ENCODE measurements at regions not wholly inside any gene's neighbourhood (a gene's known extent, or its start where the extent isn't known, plus 50 kb on each side); places are given as distances from the start of the nearest gene placed in this dataset.

DNA sequence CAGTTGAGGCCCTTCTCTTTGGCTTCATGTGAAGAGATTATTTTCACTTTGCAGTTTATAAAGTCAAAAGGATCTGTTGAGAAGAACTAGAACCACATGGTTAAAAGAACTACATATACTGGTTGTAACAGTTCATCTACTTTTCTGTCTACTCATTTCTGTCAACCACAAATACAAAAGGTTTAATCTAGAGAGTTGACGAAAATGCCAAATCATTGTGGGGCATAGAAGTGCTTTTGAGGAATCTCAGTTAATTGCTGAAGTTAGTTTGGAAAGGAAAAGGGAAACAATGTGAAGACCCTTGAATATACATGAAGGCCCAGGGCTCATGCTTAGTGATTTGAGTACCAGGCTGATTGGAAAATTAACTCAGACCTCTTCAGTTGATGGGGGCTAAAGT, 415.7 kb upstream of the ZP4 start:
- no peaks in the 10 kb centered on the region for H3K36me3 ChIP-seq (ENCODE audit: control insufficient read depth in 4 of 4, insufficient read depth in 3 of 4, low read depth in 1 of 4, low read length in 3 of 4)
- no peak overlapping the region for H3K27ac ChIP-seq (ENCODE audit: low read depth in 1 of 2, low read length in 2 of 2)
- no peaks in the 10 kb centered on the region for H3K27me3 ChIP-seq (ENCODE audit: control insufficient read depth in 4 of 4, insufficient read depth in 4 of 4, low read length in 3 of 4)
- TF ChIP-seq, protein P1, sequence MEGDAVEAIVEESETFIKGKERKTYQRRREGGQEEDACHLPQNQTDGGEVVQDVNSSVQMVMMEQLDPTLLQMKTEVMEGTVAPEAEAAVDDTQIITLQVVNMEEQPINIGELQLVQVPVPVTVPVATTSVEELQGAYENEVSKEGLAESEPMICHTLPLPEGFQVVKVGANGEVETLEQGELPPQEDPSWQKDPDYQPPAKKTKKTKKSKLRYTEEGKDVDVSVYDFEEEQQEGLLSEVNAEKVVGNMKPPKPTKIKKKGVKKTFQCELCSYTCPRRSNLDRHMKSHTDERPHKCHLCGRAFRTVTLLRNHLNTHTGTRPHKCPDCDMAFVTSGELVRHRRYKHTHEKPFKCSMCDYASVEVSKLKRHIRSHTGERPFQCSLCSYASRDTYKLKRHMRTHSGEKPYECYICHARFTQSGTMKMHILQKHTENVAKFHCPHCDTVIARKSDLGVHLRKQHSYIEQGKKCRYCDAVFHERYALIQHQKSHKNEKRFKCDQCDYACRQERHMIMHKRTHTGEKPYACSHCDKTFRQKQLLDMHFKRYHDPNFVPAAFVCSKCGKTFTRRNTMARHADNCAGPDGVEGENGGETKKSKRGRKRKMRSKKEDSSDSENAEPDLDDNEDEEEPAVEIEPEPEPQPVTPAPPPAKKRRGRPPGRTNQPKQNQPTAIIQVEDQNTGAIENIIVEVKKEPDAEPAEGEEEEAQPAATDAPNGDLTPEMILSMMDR (IDR thresholded peaks at IDR 0.05; ENCODE audit: low read depth, low read length, missing input control): no peak
- TF ChIP-seq RXRA (IDR thresholded peaks at IDR 0.05) (no peak), SP1 (IDR thresholded peaks at IDR 0.05) (no peak), RAD21 (IDR thresholded peaks at IDR 0.05) (no peak), HNF4A (conservative IDR thresholded peaks at IDR 0.05) (no peak), FOXA2 (IDR thresholded peaks at IDR 0.05) (no peak), NR2F2 (IDR thresholded peaks at IDR 0.05) (no peak), HNF4G (IDR thresholded peaks at IDR 0.05) (no peak), YY1 (IDR thresholded peaks at IDR 0.05) (no peak), REST (IDR thresholded peaks at IDR 0.05) (no peak), TAF1 (conservative IDR thresholded peaks at IDR 0.05) (no peak), FOXA1 (IDR thresholded peaks at IDR 0.05) (no peak), EGR1 (IDR thresholded peaks at IDR 0.05; ENCODE audit: low read depth in 2 of 2) (no peak), MAX (IDR thresholded peaks at IDR 0.05) (no peak)
- TF ChIP-seq, protein P2, sequence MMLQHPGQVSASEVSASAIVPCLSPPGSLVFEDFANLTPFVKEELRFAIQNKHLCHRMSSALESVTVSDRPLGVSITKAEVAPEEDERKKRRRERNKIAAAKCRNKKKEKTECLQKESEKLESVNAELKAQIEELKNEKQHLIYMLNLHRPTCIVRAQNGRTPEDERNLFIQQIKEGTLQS (IDR thresholded peaks at IDR 0.05): no peak
- 76% methylated on average over 1 of the region's 1 CpG for WGBS
- no peak overlapping the region for H3K4me3 ChIP-seq (ENCODE audit: low read depth in 1 of 3, low read length in 3 of 3)
- no peak for DNase-seq (ENCODE audit: low spot score)
- H3K9me3 ChIP-seq (ENCODE audit: control insufficient read depth in 4 of 4, low read length in 3 of 4): no peaks in the 10 kb centered on the region
- no peak overlapping the region for H3K9ac ChIP-seq (ENCODE audit: low read depth in 1 of 2, low read length in 2 of 2)
- H3K4me1 ChIP-seq (ENCODE audit: control insufficient read depth in 4 of 4, insufficient read depth in 4 of 4, low read length in 3 of 4): no peaks in the 10 kb centered on the region

DNA sequence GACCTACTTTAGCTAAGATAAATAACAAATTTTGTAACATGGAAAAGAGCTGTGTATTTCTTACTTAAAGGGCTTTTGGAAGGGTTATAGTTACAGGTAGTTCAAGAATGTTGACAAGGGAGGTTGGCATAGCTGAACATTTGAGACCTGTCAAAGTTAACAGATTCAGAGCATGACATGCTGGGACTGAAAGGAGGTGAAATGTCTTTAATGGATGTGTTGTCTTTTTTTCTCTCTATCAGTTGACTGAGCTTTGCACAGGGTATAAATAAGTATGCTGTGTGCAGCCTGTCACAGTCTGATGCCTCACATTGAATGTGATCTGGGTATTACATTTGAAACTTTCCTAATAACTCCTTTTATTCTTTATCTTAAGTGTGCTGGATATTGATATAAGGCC, 411.9 kb upstream of the ZP4 start:
- Histone ChIP-seq H3K4me1 (ENCODE audit: control insufficient read depth in 4 of 4, insufficient read depth in 4 of 4, low read length in 3 of 4) (no peaks in the 10 kb centered on the region), H3K9ac (ENCODE audit: low read depth in 1 of 2, low read length in 2 of 2) (no peak overlapping the region), H3K36me3 (ENCODE audit: control insufficient read depth in 4 of 4, insufficient read depth in 3 of 4, low read depth in 1 of 4, low read length in 3 of 4) (no peaks in the 10 kb centered on the region), H3K9me3 (ENCODE audit: control insufficient read depth in 4 of 4, low read length in 3 of 4) (no peaks in the 10 kb centered on the region), H3K27me3 (ENCODE audit: control insufficient read depth in 4 of 4, insufficient read depth in 4 of 4, low read length in 3 of 4) (no peaks in the 10 kb centered on the region), H3K4me3 (ENCODE audit: low read depth in 1 of 3, low read length in 3 of 3) (no peak overlapping the region), H3K27ac (ENCODE audit: low read depth in 1 of 2, low read length in 2 of 2) (no peak overlapping the region)
- no peak for DNase-seq (ENCODE audit: low spot score)
- TF ChIP-seq REST (IDR thresholded peaks at IDR 0.05): no peak
- no peak for TF ChIP-seq NR2F2 (IDR thresholded peaks at IDR 0.05)
- TF ChIP-seq ZBTB33 (IDR thresholded peaks at IDR 0.05): no peak
- TF ChIP-seq YY1 (IDR thresholded peaks at IDR 0.05): no peak
- no peak for TF ChIP-seq GABPA (IDR thresholded peaks at IDR 0.05 in 1 of 2, conservative IDR thresholded peaks at IDR 0.05 in 1 of 2)
- no peak for TF ChIP-seq MAX (IDR thresholded peaks at IDR 0.05)
- no peak for TF ChIP-seq HNF4A (conservative IDR thresholded peaks at IDR 0.05)
- TF ChIP-seq RXRA (IDR thresholded peaks at IDR 0.05): no peak
- no peak for TF ChIP-seq FOXA2 (IDR thresholded peaks at IDR 0.05)
- no peak for TF ChIP-seq HNF4G (IDR thresholded peaks at IDR 0.05)
- no peak for TF ChIP-seq EGR1 (IDR thresholded peaks at IDR 0.05; ENCODE audit: low read depth in 2 of 2)
- TF ChIP-seq RAD21 (IDR thresholded peaks at IDR 0.05): no peak
- no peak for TF ChIP-seq JUND (IDR thresholded peaks at IDR 0.05)
- no peak for TF ChIP-seq TAF1 (conservative IDR thresholded peaks at IDR 0.05)
- TF ChIP-seq SP1 (IDR thresholded peaks at IDR 0.05): no peak
